HepG2 (cell line): ENCODE measurements at regions not wholly inside any gene's neighbourhood (a gene's known extent, or its start where the extent isn't known, plus 50 kb on each side); places are given as distances from the start of the nearest gene placed in this dataset.

ENCODE experiments used
- ATAC-seq: fragments of 200-7000 bp; cut with Tn5 transposase; 3 replicates; pipeline ENCODE4 v1.9.1; 2020; ENCODE audit warnings: mild to moderate bottlenecking, moderate library complexity
- BruUV-seq: library from RNA; stranded (reverse); fragments of 400-500 nt; replicated peaks from 2 replicates; lab custom pipeline; 2021; lab: Mats Ljungman, UMichigan
- CTCF ChIA-PET: fragments of 300-600 bp; formaldehyde crosslinking; extraction: SDS; loops from one replicate; lab custom pipeline; 2021; ENCODE audit warnings: low total read pairs, inconsistent platforms, low intra/inter-chr PET ratio; lab: Yijun Ruan, JAX
- POLR2A ChIA-PET: fragments of 350-600 bp; sonication (Branson Sonifier 250); formaldehyde crosslinking; loops from one replicate; lab custom pipeline; 2020; ENCODE audit warnings: antibody characterized with exemption, inconsistent platforms; lab: Yijun Ruan, JAX
- DNase-seq: peaks from one replicate; pipeline ENCODE4 v3.0.0-alpha.2; 2015; ENCODE audit warnings: low spot score
- FAIRE-seq: peaks from 3 replicates; lab custom pipeline; 2011; peaks lifted over from hg19 to GRCh38; lab: Jason Lieb, UNC
- H2AFZ ChIP-seq: one replicate; pipeline ENCODE4 v1.6.1; 2011; ENCODE audit warnings: low read length, inconsistent platforms
- H3K27ac ChIP-seq: fragments of 300-600 bp; 3 replicates; pipeline ENCODE4 v1.8.0; 2011; ENCODE audit warnings: mixed run types, mild to moderate bottlenecking, mixed read lengths, low read length, inconsistent platforms; ENCODE audit not compliant: insufficient read depth; ENCODE audit errors: extremely low read length
- H3K27me3 ChIP-seq, 2 experiments: fragments of 200-600 bp in 1 of 2; 2 replicates in 1 of 2; 3 replicates in 1 of 2; pipeline versions ENCODE4 v1.6.0 to v1.8.0; 2011; ENCODE audit warnings: low read length in 2 of 2, mild to moderate bottlenecking in 2 of 2, moderate library complexity in 2 of 2, inconsistent platforms in 1 of 2; ENCODE audit not compliant: insufficient read depth in 2 of 2, control insufficient read depth in 1 of 2
- H3K36me3 ChIP-seq, 2 experiments: fragments of 200-600 bp in 1 of 2; replicated peaks in 1 of 2; 2 replicates in 1 of 2; 3 replicates in 1 of 2; pipeline versions ENCODE4 v1.5.1 to v1.8.0; 2011; ENCODE audit warnings: low read length in 2 of 2, inconsistent platforms in 1 of 2; ENCODE audit not compliant: insufficient read depth in 2 of 2, control insufficient read depth in 1 of 2
- H3K4me1 ChIP-seq: 2 replicates; pipeline ENCODE4 v1.5.1; 2012; ENCODE audit warnings: low read length, inconsistent platforms; ENCODE audit not compliant: insufficient read depth
- H3K4me2 ChIP-seq: 2 replicates; pipeline ENCODE4 v1.6.0; 2011; ENCODE audit warnings: low read depth, low read length, inconsistent platforms
- H3K4me3 ChIP-seq, 3 experiments: fragments of 200-600 bp in 1 of 3; sonication (generic), shearing (Covaris generic) in 1 of 3; replicated peaks in 1 of 3; 2 replicates each; pipeline ENCODE4 v1.5.1; 2011 to 2016; ENCODE audit warnings: low read length in 3 of 3, inconsistent platforms in 2 of 3, low read depth in 2 of 3, mild to moderate bottlenecking in 2 of 3, control low read depth in 1 of 3, mixed read lengths in 1 of 3; ENCODE audit not compliant: insufficient read depth in 1 of 3
- H3K79me2 ChIP-seq: one replicate; pipeline ENCODE4 v1.6.1; 2011; ENCODE audit warnings: low read length, inconsistent platforms; ENCODE audit not compliant: insufficient read depth
- H3K9ac ChIP-seq: 2 replicates; pipeline ENCODE4 v1.6.0; 2011; ENCODE audit warnings: mild to moderate bottlenecking, low read depth, low read length, inconsistent platforms; ENCODE audit not compliant: insufficient read depth
- H3K9me3 ChIP-seq: 2 replicates; pipeline ENCODE4 v1.5.1; 2012; ENCODE audit warnings: mild to moderate bottlenecking, low read length
- H4K20me1 ChIP-seq: 2 replicates; pipeline ENCODE4 v1.6.0; 2011; ENCODE audit warnings: inconsistent platforms, mild to moderate bottlenecking, low read length, moderate library complexity; ENCODE audit not compliant: insufficient read depth
- GPN1 ChIP-seq: sonication (generic); formaldehyde crosslinking; IDR thresholded peaks from 2 replicates; pipeline ENCODE4 v1.5.1; 2020; ENCODE audit warnings: missing genetic modification reagents, borderline replicate concordance
- MTF2 ChIP-seq: sonication (generic); formaldehyde crosslinking; IDR thresholded peaks from 2 replicates; pipeline ENCODE4 v1.5.0; 2020; ENCODE audit warnings: missing genetic modification reagents, borderline replicate concordance
- SPEN ChIP-seq: sonication (generic); formaldehyde crosslinking; IDR thresholded peaks from 2 replicates; pipeline ENCODE4 v1.5.1; 2020; ENCODE audit warnings: low read depth, mild to moderate bottlenecking, missing genetic modification reagents
- TP53 ChIP-seq: sonication (generic); formaldehyde crosslinking; conservative IDR thresholded peaks from 2 replicates; pipeline ENCODE4 v1.4.0; 2020; ENCODE audit warnings: missing genetic modification reagents
- ZFP36L2 ChIP-seq: sonication (generic); formaldehyde crosslinking; IDR thresholded peaks from 2 replicates; pipeline ENCODE4 v1.4.0; 2020; ENCODE audit warnings: missing genetic modification reagents
- ZMYM4 ChIP-seq: sonication (generic); formaldehyde crosslinking; IDR thresholded peaks from 2 replicates; pipeline ENCODE4 v1.8.1; 2023; ENCODE audit warnings: mild to moderate bottlenecking, missing genetic modification reagents
- ZNF605 ChIP-seq: sonication (generic); formaldehyde crosslinking; IDR thresholded peaks from 2 replicates; pipeline ENCODE4 v1.8.0; 2022; ENCODE audit warnings: mild to moderate bottlenecking, missing genetic modification reagents
- ZNF614 ChIP-seq: IDR thresholded peaks from 2 replicates; pipeline ENCODE4 v1.6.1; 2018; ENCODE audit warnings: missing biosample characterization, missing genetic modification reagents, inconsistent platforms, borderline replicate concordance
- ZNF749 ChIP-seq: sonication (generic); formaldehyde crosslinking; IDR thresholded peaks from 2 replicates; pipeline ENCODE4 v1.8.0; 2022; ENCODE audit warnings: mild to moderate bottlenecking, missing genetic modification reagents, moderate library complexity, borderline replicate concordance
- ZNF891 ChIP-seq: sonication (generic); formaldehyde crosslinking; IDR thresholded peaks from 2 replicates; pipeline ENCODE4 v1.5.0; 2020; ENCODE audit warnings: mild to moderate bottlenecking, missing genetic modification reagents
- WGBS: methylation state at CpG from one replicate; pipeline ENCODE4 v1.1.6; 2017; ENCODE audit warnings: low lambda C conversion rate; 5-methylcytosine and 5-hydroxymethylcytosine counted together
- in situ Hi-C: cut with HindIII; loops from 2 replicates; pipeline ENCODE4 v1.10.0; 2017; ENCODE audit warnings: low pct_unique_long_range_greater_than_20kb; ENCODE audit not compliant: extremely low pct_ligation_motif_present
- intact Hi-C: fragments of 100-400 bp; cut with micrococcal nuclease; formaldehyde crosslinking; loops from one replicate; pipeline ENCODE4 v1.10.0; 2022; ENCODE audit not compliant: unreplicated experiment
- TF ChIP-seq, protein P1 (sequence below): IDR thresholded peaks from 2 replicates; pipeline ENCODE4 v1.6.1; 2016
- TF ChIP-seq, protein P2 (sequence below): sonication (generic); IDR thresholded peaks from 2 replicates; pipeline ENCODE4 v1.6.1; 2016; ENCODE audit warnings: low read depth, borderline replicate concordance

DNA sequence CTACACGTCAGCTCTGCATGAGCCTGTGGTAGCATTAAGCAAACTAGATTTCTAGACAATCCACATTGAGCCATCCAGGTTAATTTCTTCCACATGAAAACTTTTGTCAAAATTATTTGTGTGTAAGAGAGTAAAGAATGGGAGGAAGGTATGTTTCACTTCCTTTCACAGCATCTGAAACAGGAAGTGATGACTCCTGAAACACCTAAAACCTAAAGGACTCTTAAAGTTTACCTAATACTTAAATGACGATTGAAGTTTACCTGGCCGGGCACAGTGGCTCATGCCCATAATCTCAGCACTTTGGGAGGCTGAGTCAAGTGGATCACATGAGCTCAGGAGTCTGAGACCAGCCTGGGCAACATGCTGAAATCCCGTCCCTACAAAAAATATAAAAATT, 223.8 kb downstream of the CEMIP2 start (continued):
- TF ChIP-seq, protein P1, sequence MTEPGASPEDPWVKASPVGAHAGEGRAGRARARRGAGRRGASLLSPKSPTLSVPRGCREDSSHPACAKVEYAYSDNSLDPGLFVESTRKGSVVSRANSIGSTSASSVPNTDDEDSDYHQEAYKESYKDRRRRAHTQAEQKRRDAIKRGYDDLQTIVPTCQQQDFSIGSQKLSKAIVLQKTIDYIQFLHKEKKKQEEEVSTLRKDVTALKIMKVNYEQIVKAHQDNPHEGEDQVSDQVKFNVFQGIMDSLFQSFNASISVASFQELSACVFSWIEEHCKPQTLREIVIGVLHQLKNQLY (CRISPR knock-in tag) = no peak

DNA sequence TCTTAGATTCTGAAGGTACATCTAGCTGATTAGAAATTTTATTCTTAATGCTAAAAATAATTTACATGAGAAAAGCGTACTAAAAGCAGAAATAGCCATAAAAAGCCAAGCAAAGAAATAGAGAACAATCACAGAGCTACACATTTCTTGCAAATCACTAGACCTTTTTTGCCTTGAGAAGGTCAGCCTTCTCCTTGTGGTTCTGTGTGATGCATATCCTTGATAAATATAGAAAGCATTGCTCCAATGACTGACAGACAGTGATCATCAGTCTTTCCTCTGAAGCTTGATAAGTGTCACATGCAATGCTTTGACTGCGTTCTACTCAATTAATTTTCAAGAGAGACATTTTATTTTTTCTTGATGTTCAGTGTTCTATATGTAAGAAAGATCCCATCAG, 226.9 kb downstream of the CEMIP2 start:
- TF ChIP-seq SPEN (CRISPR knock-in tag) = no peak
- TF ChIP-seq ZNF614 = no peak
- Histone ChIP-seq H3K4me2 (no peak overlapping the region), H3K27ac (no peak overlapping the region), H3K4me1 (no peaks in the 10 kb centered on the region), H3K36me3 (no peaks in the 10 kb centered on the region), H3K9me3 (no peaks in the 10 kb centered on the region), H3K9ac (no peak overlapping the region), H3K27me3 (peaks cover 0 to 6% of the 10 kb centered on the region in 2 experiments; a peak in 1 of 5 replicates), H2AFZ (no peak overlapping the region), H4K20me1 (no peaks in the 10 kb centered on the region), H3K79me2 (no peaks in the 10 kb centered on the region), H3K4me3 (no peak overlapping the region)
- no peak for DNase-seq
- in situ Hi-C loops (no loop called here), intact Hi-C loops (no loop called here)
- ChIA-PET CTCF (no interaction called here), POLR2A (no interaction called here)
- no peak for ATAC-seq
- WGBS = 2% methylated on average over 2 of the region's 2 CpGs
- no peak for FAIRE-seq
- BruUV-seq = no TSS peak

DNA sequence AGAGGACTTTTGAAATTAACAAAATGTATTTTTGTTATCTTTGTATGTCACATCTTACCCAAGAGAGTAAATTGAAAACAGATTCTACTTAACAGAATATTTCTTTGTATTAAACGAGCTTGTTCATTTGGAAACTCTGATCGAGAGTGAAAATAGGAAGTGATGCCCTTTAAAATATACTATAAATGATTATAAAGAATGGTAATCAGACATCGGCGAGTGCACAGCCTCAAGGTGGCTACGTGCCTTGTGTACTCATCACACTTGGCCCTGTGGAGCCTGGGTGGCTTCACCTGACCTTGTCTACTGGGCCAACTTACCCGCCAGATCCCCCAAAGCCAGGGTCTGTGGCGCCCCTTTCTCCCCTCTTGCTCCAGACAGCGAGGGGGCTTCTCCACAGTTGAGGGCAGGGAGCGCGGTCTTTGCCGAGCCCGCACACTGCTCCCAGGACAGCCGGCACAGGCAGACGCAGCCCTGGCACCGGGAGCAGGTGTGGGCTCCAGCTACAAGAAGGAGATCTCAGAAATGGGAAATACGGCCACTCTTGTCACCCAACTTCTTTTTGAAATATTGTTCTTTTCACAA, 243.2 kb downstream of the CEMIP2 start:
- ChIA-PET CTCF (no interaction called here), POLR2A (no interaction called here)
- DNase-seq (no peak), ATAC-seq (no peak), FAIRE-seq (no peak)
- Histone ChIP-seq H3K27ac (no peak overlapping the region), H3K4me3 (no peak overlapping the region), H2AFZ (no peak overlapping the region), H3K36me3 (no peaks in the 10 kb centered on the region), H3K9ac (no peak overlapping the region), H3K27me3 (peaks cover 0 to 6% of the 10 kb centered on the region in 2 experiments; a peak in 2 of 5 replicates), H4K20me1 (no peaks in the 10 kb centered on the region), H3K4me1 (no peaks in the 10 kb centered on the region), H3K9me3 (no peaks in the 10 kb centered on the region), H3K79me2 (no peaks in the 10 kb centered on the region), H3K4me2 (no peak overlapping the region)
- TF ChIP-seq GPN1 (CRISPR knock-in tag) (no peak), MTF2 (CRISPR knock-in tag) (no peak), ZMYM4 (CRISPR knock-in tag) (no peak), TP53 (CRISPR knock-in tag) (no peak), ZNF749 (CRISPR knock-in tag) (no peak), ZNF605 (CRISPR knock-in tag) (no peak), ZFP36L2 (CRISPR knock-in tag) (no peak), ZNF891 (CRISPR knock-in tag) (no peak)
- TF ChIP-seq, protein P2, sequence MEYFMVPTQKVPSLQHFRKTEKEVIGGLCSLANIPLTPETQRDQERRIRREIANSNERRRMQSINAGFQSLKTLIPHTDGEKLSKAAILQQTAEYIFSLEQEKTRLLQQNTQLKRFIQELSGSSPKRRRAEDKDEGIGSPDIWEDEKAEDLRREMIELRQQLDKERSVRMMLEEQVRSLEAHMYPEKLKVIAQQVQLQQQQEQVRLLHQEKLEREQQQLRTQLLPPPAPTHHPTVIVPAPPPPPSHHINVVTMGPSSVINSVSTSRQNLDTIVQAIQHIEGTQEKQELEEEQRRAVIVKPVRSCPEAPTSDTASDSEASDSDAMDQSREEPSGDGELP = no peak
- BruUV-seq = no TSS peak
- in situ Hi-C loops (no loop called here), intact Hi-C loops (no loop called here)
- 37% methylated on average over 14 of the region's 16 CpGs for WGBS
